ENCODE measurements at regions not wholly inside any gene's neighbourhood (a gene's known extent, or its start where the extent isn't known, plus 50 kb on each side); places are given as distances from the start of the nearest gene placed in this dataset.
"Not testable (repeated sequence)": the region's sequence is repeated elsewhere in the genome, so short reads cannot be mapped to it uniquely, and the experiment has no call there.

GRCh38 chr3:138890555-138891187 lies 55.9 kb upstream of the PIK3CB start:
- no peak overlapping the region for H3K27ac ChIP-seq (ENCODE audit: low read depth in 1 of 2, low read length in 1 of 2)
- peak in 1 of 9 donors; percentile 29 for DNase-seq (ENCODE audit: low read depth in 6 of 9, low spot score in 9 of 9)
- no peaks in the 10 kb centered on the region for H3K9me3 ChIP-seq (ENCODE audit: control insufficient read depth in 2 of 2, insufficient read depth in 1 of 2, low read length in 1 of 2)
- no peak overlapping the region for H3K4me3 ChIP-seq (ENCODE audit: low read length in 2 of 2)
- no peaks in the 10 kb centered on the region for H3K27me3 ChIP-seq (ENCODE audit: control insufficient read depth in 2 of 2, insufficient read depth in 1 of 2, low read length in 1 of 2)
- no peaks in the 10 kb centered on the region for H3K36me3 ChIP-seq (ENCODE audit: control insufficient read depth in 2 of 2, insufficient read depth in 2 of 2, low read length in 1 of 2)
- no peaks in the 10 kb centered on the region for H3K4me1 ChIP-seq (ENCODE audit: control insufficient read depth in 2 of 2, insufficient read depth in 2 of 2, low read length in 2 of 2)
- WGBS, result 70% methylated on average over 9 of the region's 9 CpGs

- DNase-seq (ENCODE audit: low read depth in 6 of 9, low spot score in 9 of 9), result no peak
- Histone ChIP-seq H3K4me1 (ENCODE audit: control insufficient read depth in 2 of 2, insufficient read depth in 2 of 2, low read length in 2 of 2) (no peaks in the 10 kb centered on the region), H3K36me3 (ENCODE audit: control insufficient read depth in 2 of 2, insufficient read depth in 2 of 2, low read length in 1 of 2) (no peaks in the 10 kb centered on the region), H3K9me3 (ENCODE audit: control insufficient read depth in 2 of 2, insufficient read depth in 1 of 2, low read length in 1 of 2) (no peaks in the 10 kb centered on the region), H3K27me3 (ENCODE audit: control insufficient read depth in 2 of 2, insufficient read depth in 1 of 2, low read length in 1 of 2) (no peaks in the 10 kb centered on the region), H3K27ac (ENCODE audit: low read depth in 1 of 2, low read length in 1 of 2) (no peak overlapping the region), H3K4me3 (ENCODE audit: low read length in 2 of 2) (no peak overlapping the region)
- over 99% methylated on average over 3 of the region's 3 CpGs for WGBS
Measured at GRCh38 chr3:138889792-138890191, 55.1 kb upstream of the PIK3CB start.

GRCh38 chr3:138888560-138888959 lies 53.8 kb upstream of the PIK3CB start:
- WGBS, result 89% methylated on average over 2 of the region's 2 CpGs
- H3K27ac ChIP-seq (ENCODE audit: low read depth in 1 of 2, low read length in 1 of 2), result no peak overlapping the region
- DNase-seq (ENCODE audit: low read depth in 6 of 9, low spot score in 9 of 9), result no peak
- no peaks in the 10 kb centered on the region for H3K27me3 ChIP-seq (ENCODE audit: control insufficient read depth in 2 of 2, insufficient read depth in 1 of 2, low read length in 1 of 2)
- no peaks in the 10 kb centered on the region for H3K4me1 ChIP-seq (ENCODE audit: control insufficient read depth in 2 of 2, insufficient read depth in 2 of 2, low read length in 2 of 2)
- H3K9me3 ChIP-seq (ENCODE audit: control insufficient read depth in 2 of 2, insufficient read depth in 1 of 2, low read length in 1 of 2), result no peaks in the 10 kb centered on the region
- H3K36me3 ChIP-seq (ENCODE audit: control insufficient read depth in 2 of 2, insufficient read depth in 2 of 2, low read length in 1 of 2), result no peaks in the 10 kb centered on the region
- no peak overlapping the region for H3K4me3 ChIP-seq (ENCODE audit: low read length in 2 of 2)

GRCh38 chr3:138886096-138886495 lies 51.4 kb upstream of the PIK3CB start:
- not testable (repeated sequence) for H3K4me1 ChIP-seq (ENCODE audit: control insufficient read depth in 2 of 2, insufficient read depth in 2 of 2, low read length in 2 of 2); H3K36me3 ChIP-seq (ENCODE audit: control insufficient read depth in 2 of 2, insufficient read depth in 2 of 2, low read length in 1 of 2); H3K27ac ChIP-seq (ENCODE audit: low read depth in 1 of 2, low read length in 1 of 2); H3K27me3 ChIP-seq (ENCODE audit: control insufficient read depth in 2 of 2, insufficient read depth in 1 of 2, low read length in 1 of 2); DNase-seq (ENCODE audit: low read depth in 6 of 9, low spot score in 9 of 9); H3K9me3 ChIP-seq (ENCODE audit: control insufficient read depth in 2 of 2, insufficient read depth in 1 of 2, low read length in 1 of 2); H3K4me3 ChIP-seq (ENCODE audit: low read length in 2 of 2)
- 100% methylated on average over 5 of the region's 5 CpGs for WGBS

All from thymus (tissue), 11 donors.